Endothelial cell of umbilical vein (primary cell): ENCODE measurements at regions not wholly inside any gene's neighbourhood (a gene's known extent, or its start where the extent isn't known, plus 50 kb on each side); places are given as distances from the start of the nearest gene placed in this dataset.

ENCODE experiments used
- BruUV-seq: library from RNA; stranded (reverse); fragments of 400-500 nt; replicated peaks from 2 replicates; lab custom pipeline; 2021; lab: Mats Ljungman, UMichigan
- CTCF ChIA-PET: fragments of 300-600, 350-600 bp; sonication (Branson Sonifier 250); formaldehyde crosslinking; loops from one replicate; lab custom pipeline; 2021; ENCODE audit warnings: antibody characterized with exemption, inconsistent platforms; lab: Charles Lee
- POLR2A ChIA-PET: fragments of 300-600, 350-600 bp; sonication (Branson Sonifier 250); formaldehyde crosslinking; loops from one replicate; lab custom pipeline; 2021; ENCODE audit warnings: antibody characterized with exemption, inconsistent platforms; lab: Charles Lee
- DNase-seq: peaks from one replicate; pipeline ENCODE4 v3.0.0-alpha.2; 2011; ENCODE audit warnings: low read depth, low spot score
- FAIRE-seq: peaks from 2 replicates; lab custom pipeline; 2011; peaks lifted over from hg19 to GRCh38; lab: Jason Lieb, UNC
- H2AFZ ChIP-seq: 2 replicates; pipeline ENCODE4 v1.6.0; 2012; ENCODE audit warnings: low read depth, low read length, control low read depth, inconsistent platforms
- H3K27ac ChIP-seq: 2 replicates; pipeline ENCODE4 v1.5.1; 2011; ENCODE audit warnings: low read depth, mild to moderate bottlenecking, control low read depth, low read length, moderate library complexity; ENCODE audit not compliant: insufficient read depth
- H3K27me3 ChIP-seq, 2 experiments: 2 replicates each; pipeline versions ENCODE4 v1.6.0 to v1.6.1; 2011; ENCODE audit warnings: low read length in 2 of 2, mixed read lengths in 1 of 2; ENCODE audit not compliant: control insufficient read depth in 2 of 2, insufficient read depth in 2 of 2
- H3K36me3 ChIP-seq, 2 experiments: 2 replicates in 1 of 2; 3 replicates in 1 of 2; pipeline ENCODE4 v1.5.1; 2011; ENCODE audit warnings: low read length in 2 of 2, mild to moderate bottlenecking in 1 of 2, moderate library complexity in 1 of 2; ENCODE audit not compliant: control insufficient read depth in 2 of 2, insufficient read depth in 2 of 2; ENCODE audit errors: extremely low read depth in 1 of 2
- H3K4me1 ChIP-seq: 3 replicates; pipeline ENCODE4 v1.5.1; 2011; ENCODE audit warnings: mild to moderate bottlenecking, low read length; ENCODE audit not compliant: control insufficient read depth, insufficient read depth; ENCODE audit errors: extremely low read depth
- H3K4me2 ChIP-seq: 2 replicates; pipeline ENCODE4 v1.6.1; 2011; ENCODE audit warnings: low read length, control low read depth, mixed read lengths; ENCODE audit not compliant: insufficient read depth
- H3K4me3 ChIP-seq, 3 experiments: fragments of 200-600 bp in 1 of 3; sonication (generic), shearing (Covaris generic) in 1 of 3; replicated peaks in 1 of 3; 2 replicates each; pipeline ENCODE4 v1.5.1; 2011 to 2016; ENCODE audit warnings: control low read depth in 3 of 3, low read length in 3 of 3, mild to moderate bottlenecking in 2 of 3, inconsistent platforms in 1 of 3, low read depth in 1 of 3, moderate library complexity in 1 of 3; ENCODE audit not compliant: insufficient read depth in 1 of 3
- H3K79me2 ChIP-seq: 2 replicates; pipeline ENCODE4 v1.6.0; 2012; ENCODE audit warnings: low read length, inconsistent platforms; ENCODE audit not compliant: control insufficient read depth, insufficient read depth
- H3K9ac ChIP-seq: replicated peaks from 2 replicates; pipeline ENCODE3; 2011; ENCODE audit warnings: low read length, control low read depth; ENCODE audit not compliant: insufficient read depth; ENCODE audit errors: extremely low read depth
- H3K9me1 ChIP-seq: replicated peaks from 3 replicates; pipeline ENCODE4 v1.6.0; 2011; ENCODE audit warnings: mild to moderate bottlenecking, low read length; ENCODE audit not compliant: control insufficient read depth, insufficient read depth; ENCODE audit errors: extremely low read depth
- H3K9me3 ChIP-seq: replicated peaks from 2 replicates; pipeline ENCODE4 v1.5.1; 2012; ENCODE audit warnings: low read length, inconsistent platforms; ENCODE audit not compliant: control insufficient read depth, insufficient read depth
- H4K20me1 ChIP-seq: replicated peaks from 2 replicates; pipeline ENCODE3; 2011; ENCODE audit warnings: mild to moderate bottlenecking, low read length; ENCODE audit not compliant: control insufficient read depth, insufficient read depth; ENCODE audit errors: extremely low read depth
- EZH2 ChIP-seq: IDR thresholded peaks from 2 replicates; pipeline ENCODE4 v1.6.1; 2012; ENCODE audit warnings: borderline replicate concordance, low read depth, mild to moderate bottlenecking, moderate library complexity, low read length, inconsistent platforms; ENCODE audit not compliant: severe bottlenecking
- FOS ChIP-seq: IDR thresholded peaks from 2 replicates; pipeline ENCODE4 v1.6.1; 2011; ENCODE audit warnings: mild to moderate bottlenecking, low read length, moderate library complexity, borderline replicate concordance; ENCODE audit not compliant: insufficient read depth
- GATA2 ChIP-seq: IDR thresholded peaks from 2 replicates; pipeline ENCODE4 v1.7.0; 2011; ENCODE audit warnings: low read depth, mild to moderate bottlenecking, moderate library complexity, mixed read lengths, low read length; ENCODE audit not compliant: insufficient read length, insufficient read depth
- JUN ChIP-seq: IDR thresholded peaks from 2 replicates; pipeline ENCODE4 v1.6.1; 2011; ENCODE audit warnings: borderline replicate concordance, low read depth; ENCODE audit not compliant: insufficient read length, insufficient read depth
- MYC ChIP-seq: IDR thresholded peaks from one replicate; pipeline ENCODE4 v1.6.1; 2011; ENCODE audit warnings: mild to moderate bottlenecking, low read depth, low read length
- POLR2A ChIP-seq: IDR thresholded peaks from 2 replicates; pipeline ENCODE4 v1.6.1; 2012; ENCODE audit warnings: low read depth, mild to moderate bottlenecking, control low read depth, low read length
- POLR2AphosphoS5 ChIP-seq: IDR thresholded peaks from 2 replicates; pipeline ENCODE4 v1.6.1; 2012; ENCODE audit warnings: low read depth, mild to moderate bottlenecking, control low read depth, low read length, moderate library complexity; ENCODE audit not compliant: insufficient read depth
- dilution Hi-C: fragments of 300-500 bp; cut with MboI; formaldehyde crosslinking; loops from one replicate; pipeline ENCODE4 v1.15.0; 2019; ENCODE audit warnings: low sequenced_read_pairs; ENCODE audit not compliant: extremely low pct_ligation_motif_present
- intact Hi-C: fragments of 100-400 bp; cut with micrococcal nuclease; formaldehyde crosslinking; loops from one replicate; pipeline ENCODE4 v1.10.0; 2022
- TF ChIP-seq, protein P1 (sequence below), 2 donors: IDR thresholded peaks; 1 replicate in 1 of 2; 2 replicates in 1 of 2; pipeline ENCODE4 v1.5.1; 2011; ENCODE audit warnings: low read length in 2 of 2, mild to moderate bottlenecking in 2 of 2, moderate library complexity in 2 of 2, control low read depth in 1 of 2, inconsistent platforms in 1 of 2, low read depth in 1 of 2; ENCODE audit not compliant: insufficient read depth in 1 of 2; ENCODE audit errors: extremely low read depth in 1 of 2
- TF ChIP-seq, protein P2 (sequence below): IDR thresholded peaks from 2 replicates; pipeline ENCODE4 v1.6.1; 2011; ENCODE audit not compliant: insufficient read depth, insufficient read length

GRCh38 chr2:59425247-59425646 lies 1128.2 kb downstream of the BCL11A start:
- ChIA-PET CTCF (no interaction called here), POLR2A (no interaction called here)
- no peaks in the 10 kb centered on the region for H3K27me3 ChIP-seq
- H3K9ac ChIP-seq, result no peak overlapping the region
- H3K4me1 ChIP-seq, result no peaks in the 10 kb centered on the region
- no peaks in the 10 kb centered on the region for H3K9me1 ChIP-seq
- H3K4me2 ChIP-seq, result no peak overlapping the region
- no peaks in the 10 kb centered on the region for H3K79me2 ChIP-seq
- H3K27ac ChIP-seq, result no peak overlapping the region
- no peak overlapping the region for H2AFZ ChIP-seq
- DNase-seq, result no peak
- TF ChIP-seq GATA2, result no peak
- no peak for TF ChIP-seq POLR2A
- FAIRE-seq, result no peak
- H3K9me3 ChIP-seq, result peaks cover 5% of the 10 kb centered on the region
- intact Hi-C loops, result no loop called here
- H3K36me3 ChIP-seq, result no peaks in the 10 kb centered on the region
- no TSS peak for BruUV-seq
- dilution Hi-C loops, result no loop called here
- no peak overlapping the region for H3K4me3 ChIP-seq
- H4K20me1 ChIP-seq, result no peaks in the 10 kb centered on the region

GRCh38 chr2:59413751-59414570 lies 1139.5 kb downstream of the BCL11A start:
- Histone ChIP-seq H3K79me2 (no peaks in the 10 kb centered on the region), H4K20me1 (no peaks in the 10 kb centered on the region), H2AFZ (no peak overlapping the region), H3K9me3 (no peaks in the 10 kb centered on the region), H3K27ac (no peak overlapping the region), H3K9ac (no peak overlapping the region), H3K36me3 (no peaks in the 10 kb centered on the region), H3K9me1 (no peaks in the 10 kb centered on the region), H3K4me1 (no peaks in the 10 kb centered on the region), H3K4me3 (no peak overlapping the region), H3K4me2 (no peak overlapping the region), H3K27me3 (no peaks in the 10 kb centered on the region)
- DNase-seq (no peak), FAIRE-seq (no peak)
- intact Hi-C loops, result no loop called here
- TF ChIP-seq, protein P1, sequence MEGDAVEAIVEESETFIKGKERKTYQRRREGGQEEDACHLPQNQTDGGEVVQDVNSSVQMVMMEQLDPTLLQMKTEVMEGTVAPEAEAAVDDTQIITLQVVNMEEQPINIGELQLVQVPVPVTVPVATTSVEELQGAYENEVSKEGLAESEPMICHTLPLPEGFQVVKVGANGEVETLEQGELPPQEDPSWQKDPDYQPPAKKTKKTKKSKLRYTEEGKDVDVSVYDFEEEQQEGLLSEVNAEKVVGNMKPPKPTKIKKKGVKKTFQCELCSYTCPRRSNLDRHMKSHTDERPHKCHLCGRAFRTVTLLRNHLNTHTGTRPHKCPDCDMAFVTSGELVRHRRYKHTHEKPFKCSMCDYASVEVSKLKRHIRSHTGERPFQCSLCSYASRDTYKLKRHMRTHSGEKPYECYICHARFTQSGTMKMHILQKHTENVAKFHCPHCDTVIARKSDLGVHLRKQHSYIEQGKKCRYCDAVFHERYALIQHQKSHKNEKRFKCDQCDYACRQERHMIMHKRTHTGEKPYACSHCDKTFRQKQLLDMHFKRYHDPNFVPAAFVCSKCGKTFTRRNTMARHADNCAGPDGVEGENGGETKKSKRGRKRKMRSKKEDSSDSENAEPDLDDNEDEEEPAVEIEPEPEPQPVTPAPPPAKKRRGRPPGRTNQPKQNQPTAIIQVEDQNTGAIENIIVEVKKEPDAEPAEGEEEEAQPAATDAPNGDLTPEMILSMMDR (IDR thresholded peaks at IDR 0.05; ENCODE audit: extremely low read depth in 1 of 2, insufficient read depth in 1 of 2, low read depth in 1 of 2, low read length in 2 of 2), result no peak
- TF ChIP-seq POLR2A (no peak), FOS (no peak), GATA2 (no peak), MYC (no peak), POLR2AphosphoS5 (no peak), JUN (no peak), EZH2 (no peak)
- TF ChIP-seq, protein P2, sequence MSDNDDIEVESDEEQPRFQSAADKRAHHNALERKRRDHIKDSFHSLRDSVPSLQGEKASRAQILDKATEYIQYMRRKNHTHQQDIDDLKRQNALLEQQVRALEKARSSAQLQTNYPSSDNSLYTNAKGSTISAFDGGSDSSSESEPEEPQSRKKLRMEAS, result no peak
- dilution Hi-C loops, result no loop called here
- POLR2A ChIA-PET, result no interaction called here
- CTCF ChIA-PET, result no interaction called here
- no TSS peak for BruUV-seq
